Peyer's patch (tissue), 4 donors: ENCODE measurements at regions not wholly inside any gene's neighbourhood (a gene's known extent, or its start where the extent isn't known, plus 50 kb on each side); places are given as distances from the start of the nearest gene placed in this dataset.

Source experiments
- DNase-seq, 3 donors: peaks; one replicate each; pipeline ENCODE4 v3.0.0-alpha.2; 2017 to 2019
- H3K27ac ChIP-seq, 4 donors: fragments of 200-600 bp; sonication (generic); one replicate each; pipeline ENCODE4 v1.5.1; 2016 to 2019
- H3K27me3 ChIP-seq, 2 donors: fragments of 200-600 bp; sonication (generic); one replicate each; pipeline ENCODE4 v1.5.1; 2019
- H3K36me3 ChIP-seq, 3 donors: fragments of 200-600 bp; sonication (generic); one replicate each; pipeline ENCODE4 v1.5.1; 2016 to 2019
- H3K4me1 ChIP-seq, 4 donors: fragments of 200-600 bp; sonication (generic); one replicate each; pipeline ENCODE4 v1.5.1; 2016 to 2019
- H3K4me3 ChIP-seq, 4 donors: fragments of 200-600 bp; sonication (generic); 1 replicate in 3 of 4; 2 replicates in 1 of 4; pipeline ENCODE4 v1.5.1; 2016 to 2019; ENCODE audit warnings: mild to moderate bottlenecking in 1 of 4
- H3K9me3 ChIP-seq, 4 donors: fragments of 200-600 bp; sonication (generic); one replicate each; pipeline ENCODE4 v1.5.1; 2016 to 2019; ENCODE audit warnings: mild to moderate bottlenecking in 1 of 4
- POLR2A ChIP-seq, 2 donors: fragments of 450-650 bp; IDR thresholded peaks; one replicate each; pipeline ENCODE4 v1.5.1; 2017; ENCODE audit warnings: antibody characterized with exemption in 2 of 2, mild to moderate bottlenecking in 2 of 2, moderate library complexity in 2 of 2
- TF ChIP-seq, protein P1 (sequence below), 6 experiments: fragments of 450-650 bp in 4 of 6; fragments of 200-600 bp in 2 of 6; sonication (generic) in 1 of 6; IDR thresholded peaks; one replicate each; pipeline ENCODE4 v1.5.1; 2017 to 2019; ENCODE audit warnings: antibody characterized with exemption in 6 of 6, mild to moderate bottlenecking in 3 of 6, moderate library complexity in 1 of 6

- Histone ChIP-seq H3K36me3 (no peaks in the 10 kb centered on the region), H3K9me3 (no peaks in the 10 kb centered on the region), H3K27ac (no peak overlapping the region), H3K4me1 (peaks cover 0 to 20% (median 0%) of the 10 kb centered on the region in 4 donors), H3K27me3 (no peaks in the 10 kb centered on the region), H3K4me3 (no peak overlapping the region)
- peak in 1 of 3 donors; percentile 23 for DNase-seq
- TF ChIP-seq, protein P1, sequence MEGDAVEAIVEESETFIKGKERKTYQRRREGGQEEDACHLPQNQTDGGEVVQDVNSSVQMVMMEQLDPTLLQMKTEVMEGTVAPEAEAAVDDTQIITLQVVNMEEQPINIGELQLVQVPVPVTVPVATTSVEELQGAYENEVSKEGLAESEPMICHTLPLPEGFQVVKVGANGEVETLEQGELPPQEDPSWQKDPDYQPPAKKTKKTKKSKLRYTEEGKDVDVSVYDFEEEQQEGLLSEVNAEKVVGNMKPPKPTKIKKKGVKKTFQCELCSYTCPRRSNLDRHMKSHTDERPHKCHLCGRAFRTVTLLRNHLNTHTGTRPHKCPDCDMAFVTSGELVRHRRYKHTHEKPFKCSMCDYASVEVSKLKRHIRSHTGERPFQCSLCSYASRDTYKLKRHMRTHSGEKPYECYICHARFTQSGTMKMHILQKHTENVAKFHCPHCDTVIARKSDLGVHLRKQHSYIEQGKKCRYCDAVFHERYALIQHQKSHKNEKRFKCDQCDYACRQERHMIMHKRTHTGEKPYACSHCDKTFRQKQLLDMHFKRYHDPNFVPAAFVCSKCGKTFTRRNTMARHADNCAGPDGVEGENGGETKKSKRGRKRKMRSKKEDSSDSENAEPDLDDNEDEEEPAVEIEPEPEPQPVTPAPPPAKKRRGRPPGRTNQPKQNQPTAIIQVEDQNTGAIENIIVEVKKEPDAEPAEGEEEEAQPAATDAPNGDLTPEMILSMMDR (IDR thresholded peaks at IDR 0.05), result no peak
- TF ChIP-seq POLR2A (IDR thresholded peaks at IDR 0.05), result no peak
Measured at GRCh38 chr6:168197636-168198301, 118.8 kb upstream of the FRMD1 start.

DNA sequence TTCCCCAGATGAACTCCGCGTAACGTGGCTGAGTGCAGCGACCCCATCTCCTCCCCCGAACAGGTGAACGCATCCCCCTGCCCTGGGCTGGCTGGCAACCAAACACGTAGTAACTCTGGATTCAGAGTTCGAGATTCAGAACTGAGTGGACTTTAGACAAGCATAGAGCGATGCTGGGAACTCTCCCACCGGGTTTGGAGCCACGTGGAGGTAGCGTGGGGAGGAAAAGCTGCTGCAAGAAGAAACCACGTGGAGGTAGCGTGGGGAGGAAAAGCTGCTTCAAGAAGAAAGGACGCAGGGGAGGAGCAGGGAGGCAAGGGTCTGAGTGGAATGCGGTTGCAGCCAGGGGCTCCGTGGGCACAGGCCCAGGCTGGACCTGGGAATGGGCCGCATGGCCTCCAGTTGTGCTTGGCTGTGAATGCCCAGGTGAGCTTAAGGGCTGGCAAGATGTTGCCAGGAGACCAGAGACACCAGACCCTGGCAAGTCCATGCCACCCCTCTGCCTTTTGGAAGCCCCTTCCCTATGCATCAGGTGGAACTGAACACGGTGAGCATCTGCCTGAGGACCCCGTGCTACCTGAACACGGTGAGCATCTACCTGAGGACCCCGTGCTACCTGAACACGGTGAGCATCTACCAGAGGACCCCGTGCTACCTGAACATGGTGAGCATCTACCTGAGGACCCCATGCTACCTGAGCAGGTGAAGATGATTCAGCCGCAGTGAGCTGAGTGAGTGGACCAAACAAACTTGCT, 118.0 kb upstream of the FRMD1 start:
- H3K27me3 ChIP-seq, result no peaks in the 10 kb centered on the region
- peaks cover 0 to 20% (median 0%) of the 10 kb centered on the region in 4 donors for H3K4me1 ChIP-seq
- peak in 2 of 3 donors; percentile 33 to 43 for DNase-seq
- no peak overlapping the region for H3K4me3 ChIP-seq
- TF ChIP-seq, protein P1 (IDR thresholded peaks at IDR 0.05), result no peak
- no peak for TF ChIP-seq POLR2A (IDR thresholded peaks at IDR 0.05)
- H3K27ac ChIP-seq, result no peak overlapping the region
- no peaks in the 10 kb centered on the region for H3K36me3 ChIP-seq
- no peaks in the 10 kb centered on the region for H3K9me3 ChIP-seq

DNA sequence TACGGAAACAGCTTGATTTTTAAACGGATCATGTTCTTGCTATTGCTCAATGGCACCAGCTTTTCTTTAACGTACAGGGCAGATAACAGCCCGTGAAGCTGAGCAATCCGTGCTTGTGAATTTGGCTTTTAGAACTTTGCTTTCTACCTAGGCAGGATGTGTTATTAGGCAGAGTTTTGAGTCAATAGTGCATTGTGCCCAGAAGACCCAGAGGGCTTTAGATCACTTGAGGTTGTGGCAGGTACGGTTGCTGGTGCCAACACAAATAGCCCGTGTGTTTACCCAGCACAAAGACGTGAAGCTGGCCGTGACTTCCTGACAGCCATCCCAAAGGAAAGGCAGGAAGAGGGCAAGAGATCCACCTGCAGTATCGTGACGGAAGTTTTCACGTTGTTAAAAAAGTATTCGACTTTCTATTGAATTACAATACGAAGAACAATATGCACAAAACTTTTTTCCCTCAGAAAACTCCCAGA, 117.4 kb upstream of the FRMD1 start:
- no peak overlapping the region for H3K4me3 ChIP-seq
- no peaks in the 10 kb centered on the region for H3K27me3 ChIP-seq
- H3K9me3 ChIP-seq, result no peaks in the 10 kb centered on the region
- no peak overlapping the region for H3K27ac ChIP-seq
- no peaks in the 10 kb centered on the region for H3K36me3 ChIP-seq
- H3K4me1 ChIP-seq, result peaks cover 0 to 20% (median 0%) of the 10 kb centered on the region in 4 donors
- DNase-seq, result peak in 2 of 3 donors; percentile 50 to 55
- TF ChIP-seq, protein P1 (IDR thresholded peaks at IDR 0.05), result peak in 3 of 6 experiments; percentile 18 to 21 (median 19)
- no peak for TF ChIP-seq POLR2A (IDR thresholded peaks at IDR 0.05)

DNA sequence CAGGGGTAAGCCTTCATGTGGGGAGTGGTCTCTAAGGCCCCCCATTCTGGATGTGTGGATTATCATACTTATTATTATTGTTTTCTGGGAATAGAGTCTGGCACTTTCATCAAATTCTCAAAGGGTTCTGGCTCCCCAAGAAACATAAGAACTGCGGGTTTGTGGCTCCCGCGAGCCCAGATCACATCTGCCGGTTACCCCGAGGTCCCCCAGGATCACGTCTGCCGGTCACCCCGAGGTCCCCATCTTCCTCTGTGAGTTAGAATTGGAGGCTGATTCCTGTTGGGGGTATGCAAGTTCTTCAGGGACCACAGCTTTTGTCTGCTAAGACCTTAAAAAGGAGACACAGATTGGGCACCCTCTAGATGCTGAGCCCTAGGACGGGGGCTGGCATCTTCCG, 116.7 kb upstream of the FRMD1 start:
- Histone ChIP-seq H3K4me1 (peaks cover 0 to 13% (median 0%) of the 10 kb centered on the region in 4 donors), H3K4me3 (no peak overlapping the region), H3K27ac (no peak overlapping the region), H3K36me3 (no peaks in the 10 kb centered on the region), H3K27me3 (no peaks in the 10 kb centered on the region), H3K9me3 (no peaks in the 10 kb centered on the region)
- TF ChIP-seq, protein P1 (IDR thresholded peaks at IDR 0.05), result no peak
- no peak for TF ChIP-seq POLR2A (IDR thresholded peaks at IDR 0.05)
- peak in 2 of 3 donors; percentile 24 to 29 for DNase-seq

DNA sequence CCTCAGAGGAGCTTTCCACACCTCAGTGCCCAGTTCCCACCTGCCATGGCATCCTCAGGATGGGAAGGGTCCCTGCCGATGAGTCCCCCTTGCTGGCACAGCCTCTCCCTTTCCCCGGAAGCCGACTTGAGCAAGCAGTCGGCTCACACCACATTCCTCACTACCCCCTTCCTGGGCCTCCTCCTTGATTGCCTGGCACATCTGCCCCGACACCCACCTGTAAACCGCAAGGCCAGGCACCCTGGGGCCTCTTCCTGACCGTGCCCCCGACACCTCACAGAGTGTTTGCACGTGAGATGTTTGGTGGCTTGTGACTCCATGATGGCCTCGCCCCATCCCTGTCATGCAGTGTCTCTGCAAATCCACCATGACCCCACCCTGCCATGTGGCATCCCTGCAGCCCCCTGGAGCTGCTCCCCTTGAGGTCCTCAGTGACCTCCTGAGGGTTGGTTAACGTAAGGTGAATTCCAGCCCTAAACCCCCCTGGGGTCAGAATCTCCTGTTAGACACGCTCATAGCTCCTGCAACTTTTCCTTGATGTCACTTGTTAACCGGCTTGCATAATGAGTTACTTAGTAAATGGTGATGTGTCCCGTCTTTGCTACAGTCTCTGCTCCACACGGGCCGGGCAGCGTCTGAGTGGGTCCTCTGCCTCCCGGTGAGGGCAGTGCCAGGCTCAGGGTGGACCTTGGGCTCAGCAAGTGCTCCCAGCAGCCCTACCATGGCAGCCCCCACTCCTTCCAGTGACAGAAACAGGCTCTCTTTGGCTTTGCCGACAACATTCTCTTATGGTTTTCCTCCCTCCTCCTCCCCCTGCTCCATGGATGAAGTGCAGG, 115.9 kb upstream of the FRMD1 start:
- DNase-seq, result peak in 2 of 3 donors; percentile 32 to 40

More for the DNA sequence above, 115.9 kb upstream of the FRMD1 start:
- Histone ChIP-seq H3K4me3 (no peak overlapping the region), H3K36me3 (no peaks in the 10 kb centered on the region), H3K9me3 (no peaks in the 10 kb centered on the region), H3K27ac (no peak overlapping the region), H3K27me3 (no peaks in the 10 kb centered on the region), H3K4me1 (peaks cover 0 to 9% (median 0%) of the 10 kb centered on the region in 4 donors)
- TF ChIP-seq POLR2A (IDR thresholded peaks at IDR 0.05), result no peak
- TF ChIP-seq, protein P1 (IDR thresholded peaks at IDR 0.05), result no peak
